T-cell (primary cell): ENCODE measurements at regions not wholly inside any gene's neighbourhood (a gene's known extent, or its start where the extent isn't known, plus 50 kb on each side); places are given as distances from the start of the nearest gene placed in this dataset.

Experiments used
- ATAC-seq, 4 experiments: fragments of 200-7000 bp in 3 of 4; fragments of 150-1000 bp in 1 of 4; cut with Tn5 transposase; replicated peaks in 1 of 4; 1 replicate in 3 of 4; 2 replicates in 1 of 4; pipeline ENCODE4 v1.10.0; 2021; ENCODE audit warnings: moderate library complexity in 3 of 4, mild to moderate bottlenecking in 2 of 4, moderate number of reproducible peaks in 1 of 4
- CTCF ChIA-PET, 2 donors: fragments of 300-600 bp; sonication (Branson Sonifier 250); formaldehyde crosslinking; loops; one replicate each; lab custom pipeline; 2022; ENCODE audit warnings: antibody characterized with exemption in 2 of 2; lab: Charles Lee
- POLR2A ChIA-PET, 2 donors: fragments of 300-600 bp; sonication (Branson Sonifier 250); formaldehyde crosslinking; loops; one replicate each; lab custom pipeline; 2022; ENCODE audit warnings: antibody characterized with exemption in 2 of 2; lab: Charles Lee
- DNase-seq, 35 experiments: peaks; one replicate each; pipeline versions ENCODE4 v3.0.0 to v3.0.0-alpha.2; 2013 to 2023
- H3K27ac ChIP-seq: one replicate; pipeline ENCODE4 v1.5.1; 2013; ENCODE audit warnings: low read length
- H3K27me3 ChIP-seq, 2 experiments: replicated peaks in 1 of 2; 1 replicate in 1 of 2; 2 replicates in 1 of 2; pipeline versions ENCODE4 v1.6.1 to v1.7.0; 2013; ENCODE audit warnings: low read length in 1 of 2, mixed read lengths in 1 of 2; ENCODE audit not compliant: control insufficient read depth in 2 of 2, insufficient read depth in 2 of 2; ENCODE audit errors: extremely low read depth in 1 of 2
- H3K36me3 ChIP-seq, 2 donors: 1 replicate in 1 of 2; 2 replicates in 1 of 2; pipeline versions ENCODE4 v1.6.1 to v1.7.0; 2013; ENCODE audit warnings: low read length in 1 of 2; ENCODE audit not compliant: control insufficient read depth in 2 of 2, insufficient read depth in 1 of 2; ENCODE audit errors: extremely low read depth in 1 of 2
- H3K4me1 ChIP-seq, 2 experiments: 1 replicate in 1 of 2; 2 replicates in 1 of 2; pipeline versions ENCODE4 v1.6.1 to v1.7.0; 2013; ENCODE audit warnings: low read length in 2 of 2, mixed read lengths in 1 of 2; ENCODE audit not compliant: insufficient read depth in 2 of 2, control insufficient read depth in 1 of 2; ENCODE audit errors: extremely low read depth in 1 of 2
- H3K4me3 ChIP-seq, 2 donors: 1 replicate in 1 of 2; 2 replicates in 1 of 2; pipeline versions ENCODE4 v1.5.1 to v1.7.0; 2013; ENCODE audit warnings: mild to moderate bottlenecking in 2 of 2, low read length in 1 of 2, moderate library complexity in 1 of 2; ENCODE audit not compliant: control insufficient read depth in 1 of 2; ENCODE audit errors: extremely low read depth in 1 of 2
- H3K9me3 ChIP-seq: 2 replicates; pipeline ENCODE4 v1.7.0; 2013
- H3K27ac Mint-ChIP-seq, 2 donors: one replicate each; pipeline ENCODE4 v1.8.0; 2020 to 2021; ENCODE audit warnings: mild to moderate bottlenecking in 2 of 2, mixed read lengths in 2 of 2
- H3K27me3 Mint-ChIP-seq, 2 donors: one replicate each; pipeline ENCODE4 v1.8.0; 2021 to 2022; ENCODE audit warnings: mixed read lengths in 2 of 2
- H3K36me3 Mint-ChIP-seq: one replicate; pipeline ENCODE4 v1.8.0; 2021; ENCODE audit warnings: mixed read lengths
- H3K4me1 Mint-ChIP-seq, 3 donors: one replicate each; pipeline ENCODE4 v1.8.0; 2020 to 2022; ENCODE audit warnings: mixed read lengths in 3 of 3, mild to moderate bottlenecking in 1 of 3
- H3K4me3 Mint-ChIP-seq, 3 donors: one replicate each; pipeline ENCODE4 v1.8.0; 2020 to 2022; ENCODE audit warnings: mild to moderate bottlenecking in 3 of 3, mixed read lengths in 3 of 3, moderate library complexity in 3 of 3
- H3K9me3 Mint-ChIP-seq, 3 donors: one replicate each; pipeline ENCODE4 v1.8.0; 2020 to 2022; ENCODE audit warnings: mixed read lengths in 3 of 3
- WGBS: methylation state at CpG from one replicate; pipeline ENCODE4 v1.1.5; 2013; ENCODE audit warnings: missing lambda C conversion rate; ENCODE audit not compliant: insufficient coverage; 5-methylcytosine and 5-hydroxymethylcytosine counted together

DNA sequence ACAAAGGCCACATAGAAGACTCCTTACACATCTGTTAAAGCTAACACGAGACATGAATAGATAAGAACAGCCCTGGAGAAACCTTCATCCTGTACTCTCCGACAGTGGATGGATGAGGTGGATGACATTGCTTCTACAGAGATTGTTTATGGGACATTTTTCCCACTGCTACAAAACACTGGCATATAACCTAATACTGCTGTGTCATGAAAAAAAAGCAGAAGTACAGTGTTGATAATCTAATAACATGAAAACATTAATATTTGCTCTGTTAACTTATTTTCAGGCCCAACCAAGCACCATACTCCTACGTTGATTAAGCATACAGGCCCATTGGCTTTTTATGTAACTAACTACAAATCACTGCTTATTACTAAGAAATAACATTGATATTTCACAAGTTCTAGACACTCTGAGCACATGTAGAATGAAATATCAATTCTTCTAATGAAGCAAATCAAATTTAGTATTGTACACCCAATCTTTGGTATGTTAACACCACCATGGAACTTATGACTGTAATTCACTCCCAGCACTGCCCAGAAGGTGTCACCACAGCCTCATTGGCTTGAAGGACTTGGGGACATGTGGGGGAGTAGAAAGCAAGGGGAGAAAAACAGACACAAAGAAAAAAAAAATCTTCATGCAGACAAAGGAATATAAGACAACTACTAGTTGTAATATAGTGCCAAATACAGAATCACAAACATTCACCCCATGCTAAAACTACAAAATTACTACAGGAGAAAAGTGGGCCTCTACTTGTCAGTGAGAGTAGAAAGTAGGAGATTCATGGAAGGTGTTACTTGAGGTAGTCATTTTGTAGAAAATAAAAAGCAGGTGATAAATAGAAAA lies 330.0 kb upstream of the PMFBP1 start:
- H3K36me3 ChIP-seq: no peaks in the 10 kb centered on the region
- DNase-seq: peak in 22 of 35 experiments; percentile 0 to 47 (median 12)
- Mint-ChIP-seq H3K27me3 (no peaks in the 10 kb centered on the region), H3K9me3 (no peaks in the 10 kb centered on the region), H3K36me3 (no peaks in the 10 kb centered on the region), H3K4me1 (peaks cover 5 to 10% (median 6%) of the 10 kb centered on the region in 3 donors), H3K27ac (no peak overlapping the region), H3K4me3 (no peak overlapping the region)
- no peak overlapping the region for H3K27ac ChIP-seq
- ChIA-PET POLR2A (interaction anchor here in 1 of 2 donors (0.6 kb wide), 1 partner anchor 8 kb away, joined by 3 read pairs; no protein-coding TSS in a partner anchor), CTCF (interaction anchor here (0.5 to 0.7 kb wide), 3 partner anchors 285 to 1930 kb away, joined by 3 to 4 read pairs (median 3); no protein-coding TSS in a partner anchor)
- H3K4me1 ChIP-seq: no peaks in the 10 kb centered on the region
- H3K9me3 ChIP-seq: no peaks in the 10 kb centered on the region
- H3K4me3 ChIP-seq: no peak overlapping the region
- WGBS: 100% methylated on average over 1 of the region's 3 CpGs
- ATAC-seq: no peak
- H3K27me3 ChIP-seq: no peaks in the 10 kb centered on the region

DNA sequence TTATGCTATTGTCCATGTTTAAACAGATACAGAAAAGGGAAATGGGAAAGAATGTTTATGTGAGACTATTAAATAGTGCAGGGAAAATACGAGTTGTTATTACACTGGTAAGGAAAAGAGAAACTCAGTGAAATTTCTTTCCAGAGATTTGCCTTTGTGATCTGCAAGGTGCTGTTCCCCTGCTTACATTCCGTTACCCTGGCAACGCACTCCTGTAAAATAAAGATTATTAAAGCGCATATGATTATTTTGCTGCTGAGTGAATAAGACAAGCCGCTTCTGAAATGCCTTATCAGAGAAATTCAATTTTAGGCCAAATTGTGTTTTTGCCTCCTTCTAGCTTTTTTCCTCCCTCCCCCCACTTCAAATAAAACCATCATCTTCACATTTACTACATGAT lies 328.6 kb upstream of the PMFBP1 start:
- Mint-ChIP-seq H3K4me1 (peaks cover 5 to 10% (median 6%) of the 10 kb centered on the region in 3 donors), H3K9me3 (no peaks in the 10 kb centered on the region), H3K27me3 (no peaks in the 10 kb centered on the region), H3K27ac (no peak overlapping the region), H3K4me3 (no peak overlapping the region), H3K36me3 (no peaks in the 10 kb centered on the region)
- DNase-seq: no peak
- Histone ChIP-seq H3K27ac (no peak overlapping the region), H3K9me3 (no peaks in the 10 kb centered on the region), H3K4me1 (no peaks in the 10 kb centered on the region), H3K4me3 (no peak overlapping the region), H3K36me3 (no peaks in the 10 kb centered on the region), H3K27me3 (no peaks in the 10 kb centered on the region)
- POLR2A ChIA-PET: no interaction called here
- CTCF ChIA-PET: no interaction called here
- ATAC-seq: no peak
- 92% methylated on average over 2 of the region's 5 CpGs for WGBS

DNA sequence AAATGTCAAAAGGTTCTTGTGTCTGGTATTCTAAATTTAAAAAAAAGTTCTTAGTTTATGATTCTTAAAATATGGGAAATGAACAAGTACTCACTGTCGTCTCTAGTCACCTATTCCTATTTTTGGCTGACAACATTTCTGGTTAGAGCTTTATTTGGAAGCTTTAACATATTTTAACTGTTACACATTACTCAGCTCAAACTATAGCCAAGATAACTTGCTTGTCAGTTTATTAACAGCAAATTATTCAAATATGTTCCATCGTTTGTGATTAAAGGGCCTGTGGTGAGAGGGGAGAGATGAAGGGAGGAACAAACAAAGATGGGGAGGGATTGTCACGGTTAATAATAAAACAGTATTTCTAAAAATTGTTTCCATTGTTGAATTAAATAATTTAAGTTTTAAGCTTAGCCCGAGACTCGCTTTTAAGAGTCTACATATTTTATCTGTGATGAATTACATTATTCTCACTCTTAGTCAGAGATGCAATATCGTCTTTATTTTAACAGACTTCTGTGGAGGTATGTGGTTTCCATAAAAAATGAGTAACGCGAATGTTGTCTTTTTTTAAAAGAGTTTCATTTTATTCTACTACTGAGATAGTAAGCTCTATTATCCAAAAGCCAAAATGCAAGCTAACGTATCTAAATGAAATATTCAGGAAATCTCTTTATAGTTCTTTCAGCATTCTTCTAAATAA lies 321.9 kb upstream of the PMFBP1 start:
- Mint-ChIP-seq H3K9me3 (no peaks in the 10 kb centered on the region), H3K27me3 (no peaks in the 10 kb centered on the region), H3K4me3 (no peak overlapping the region), H3K36me3 (no peaks in the 10 kb centered on the region), H3K4me1 (no peaks in the 10 kb centered on the region), H3K27ac (no peak overlapping the region)
- ChIA-PET POLR2A (interaction anchor here in 1 of 2 donors (0.7 kb wide), 1 partner anchor 9 kb away, joined by 3 read pairs; no protein-coding TSS in a partner anchor), CTCF (no interaction called here)
- WGBS: no CpG with 5 or more reads among the region's 9 CpGs
- H3K4me3 ChIP-seq: no peak overlapping the region
- no peaks in the 10 kb centered on the region for H3K36me3 ChIP-seq
- H3K9me3 ChIP-seq: no peaks in the 10 kb centered on the region
- H3K27ac ChIP-seq: no peak overlapping the region
- DNase-seq (no peak), ATAC-seq (no peak)
- H3K4me1 ChIP-seq: no peaks in the 10 kb centered on the region
- H3K27me3 ChIP-seq: no peaks in the 10 kb centered on the region

DNA sequence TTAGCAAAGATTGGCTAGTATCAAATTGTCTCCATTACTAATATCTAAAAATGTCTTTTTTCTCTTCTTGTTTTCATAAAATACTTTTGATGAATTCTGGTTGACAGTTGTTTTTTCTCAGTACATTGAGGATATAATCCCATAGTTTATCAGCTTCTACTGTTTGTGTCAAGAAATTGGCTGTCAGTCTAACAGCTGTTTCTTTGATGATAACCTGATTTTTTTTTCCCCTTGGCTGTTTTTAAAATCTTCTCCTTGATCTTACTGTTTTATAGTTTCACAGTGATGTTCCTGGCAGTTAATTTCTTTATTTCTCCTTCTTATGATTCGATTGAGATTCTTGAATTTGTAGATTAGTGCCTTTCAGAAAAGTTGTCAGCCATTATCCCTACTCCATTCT lies 315.3 kb upstream of the PMFBP1 start:
- no peaks in the 10 kb centered on the region for H3K27me3 ChIP-seq
- no peaks in the 10 kb centered on the region for H3K4me1 ChIP-seq
- Mint-ChIP-seq H3K27ac (no peak overlapping the region), H3K9me3 (peaks cover 0 to 6% (median 0%) of the 10 kb centered on the region in 3 donors), H3K4me3 (no peak overlapping the region), H3K36me3 (no peaks in the 10 kb centered on the region), H3K27me3 (no peaks in the 10 kb centered on the region), H3K4me1 (peaks cover 13 to 14% (median 14%) of the 10 kb centered on the region in 3 donors)
- H3K36me3 ChIP-seq: no peaks in the 10 kb centered on the region
- H3K27ac ChIP-seq: no peak overlapping the region
- ChIA-PET CTCF (no interaction called here), POLR2A (no interaction called here)
- no peak overlapping the region for H3K4me3 ChIP-seq
- H3K9me3 ChIP-seq: no peaks in the 10 kb centered on the region
- ATAC-seq (no peak), DNase-seq (no peak)
- no CpG with 5 or more reads among the region's 1 CpG for WGBS

DNA sequence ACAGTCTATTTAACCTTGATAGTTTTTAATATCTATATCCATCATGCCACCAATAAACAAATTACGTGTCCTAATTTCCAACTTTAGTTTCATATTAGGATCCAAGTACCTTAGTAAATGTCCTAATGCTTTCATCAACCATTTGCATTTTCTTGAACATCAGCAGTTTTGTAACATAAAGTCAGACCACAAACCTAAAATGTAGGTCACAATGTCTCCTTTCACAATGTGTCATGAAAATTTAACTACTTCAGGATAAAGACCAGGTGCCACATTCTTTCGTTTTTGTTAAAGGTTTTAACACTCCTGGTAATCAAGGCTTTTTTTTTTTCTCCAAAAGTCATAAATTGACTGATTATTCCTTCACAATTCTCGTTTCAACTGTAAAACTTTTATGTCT lies 310.7 kb upstream of the PMFBP1 start:
- peak in 1 of 35 experiments; percentile 22 for DNase-seq
- Histone ChIP-seq H3K36me3 (no peaks in the 10 kb centered on the region), H3K27me3 (no peaks in the 10 kb centered on the region), H3K4me1 (peaks cover 2 to 4% of the 10 kb centered on the region in 2 experiments), H3K4me3 (no peak overlapping the region), H3K9me3 (no peaks in the 10 kb centered on the region), H3K27ac (no peak overlapping the region)
- H3K27me3 Mint-ChIP-seq: no peaks in the 10 kb centered on the region
- POLR2A ChIA-PET: interaction anchor here in 1 of 2 donors (0.7 kb wide), 1 partner anchor 208 kb away, joined by 3 read pairs; no protein-coding TSS in a partner anchor
- peak overlapping the region in 2 of 3 donors; percentile 12 to 29 for H3K4me3 Mint-ChIP-seq
- WGBS: 29% methylated on average over 1 of the region's 3 CpGs
- peak overlapping the region; percentile 59 to 79 for H3K27ac Mint-ChIP-seq
- CTCF ChIA-PET: no interaction called here
- H3K36me3 Mint-ChIP-seq: no peaks in the 10 kb centered on the region
- peaks cover 33 to 35% (median 34%) of the 10 kb centered on the region in 3 donors for H3K4me1 Mint-ChIP-seq
- ATAC-seq: no peak
- peaks cover 0 to 10% (median 0%) of the 10 kb centered on the region in 3 donors for H3K9me3 Mint-ChIP-seq

DNA sequence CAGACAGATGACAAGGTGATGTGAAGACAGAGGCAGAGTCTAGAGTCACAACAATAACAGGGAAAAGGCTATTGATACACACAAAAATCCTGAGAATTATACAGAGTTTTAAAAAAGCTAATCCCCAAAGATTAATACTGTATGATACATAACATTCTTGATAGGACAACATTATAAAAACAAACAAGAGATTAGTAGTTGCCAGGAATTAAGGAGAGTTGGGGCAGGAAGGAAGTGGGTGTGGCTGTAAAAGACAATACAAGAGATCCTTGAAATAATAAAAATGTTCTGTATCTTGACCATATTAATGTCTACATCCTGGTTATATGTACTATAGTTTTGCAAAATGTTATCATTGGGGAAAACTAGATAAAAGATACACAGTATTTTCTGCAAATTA lies 309.5 kb upstream of the PMFBP1 start:
- no peaks in the 10 kb centered on the region for H3K27me3 ChIP-seq
- Mint-ChIP-seq H3K27me3 (no peaks in the 10 kb centered on the region), H3K9me3 (peaks cover 0 to 4% (median 0%) of the 10 kb centered on the region in 3 donors), H3K36me3 (no peaks in the 10 kb centered on the region), H3K27ac (peak overlapping the region in 1 of 2 donors; percentile 11), H3K4me3 (peak overlapping the region in 1 of 3 donors; percentile 1), H3K4me1 (peaks cover 33 to 35% (median 34%) of the 10 kb centered on the region in 3 donors)
- no peaks in the 10 kb centered on the region for H3K36me3 ChIP-seq
- H3K4me3 ChIP-seq: no peak overlapping the region
- H3K27ac ChIP-seq: no peak overlapping the region
- ATAC-seq (no peak), DNase-seq (no peak)
- H3K4me1 ChIP-seq: peaks cover 2 to 4% of the 10 kb centered on the region in 2 experiments
- ChIA-PET POLR2A (no interaction called here), CTCF (no interaction called here)
- H3K9me3 ChIP-seq: no peaks in the 10 kb centered on the region
